GM12873 (cell line): ENCODE measurements at regions not wholly inside any gene's neighbourhood (a gene's known extent, or its start where the extent isn't known, plus 50 kb on each side); places are given as distances from the start of the nearest gene placed in this dataset.

Experiments used
- CTCF ChIP-seq: IDR thresholded peaks from 2 replicates; pipeline ENCODE4 v1.5.1; 2012; ENCODE audit warnings: low read depth, mild to moderate bottlenecking, moderate library complexity, low read length, control low read depth; ENCODE audit not compliant: insufficient read depth; ENCODE audit errors: missing control alignments

DNA sequence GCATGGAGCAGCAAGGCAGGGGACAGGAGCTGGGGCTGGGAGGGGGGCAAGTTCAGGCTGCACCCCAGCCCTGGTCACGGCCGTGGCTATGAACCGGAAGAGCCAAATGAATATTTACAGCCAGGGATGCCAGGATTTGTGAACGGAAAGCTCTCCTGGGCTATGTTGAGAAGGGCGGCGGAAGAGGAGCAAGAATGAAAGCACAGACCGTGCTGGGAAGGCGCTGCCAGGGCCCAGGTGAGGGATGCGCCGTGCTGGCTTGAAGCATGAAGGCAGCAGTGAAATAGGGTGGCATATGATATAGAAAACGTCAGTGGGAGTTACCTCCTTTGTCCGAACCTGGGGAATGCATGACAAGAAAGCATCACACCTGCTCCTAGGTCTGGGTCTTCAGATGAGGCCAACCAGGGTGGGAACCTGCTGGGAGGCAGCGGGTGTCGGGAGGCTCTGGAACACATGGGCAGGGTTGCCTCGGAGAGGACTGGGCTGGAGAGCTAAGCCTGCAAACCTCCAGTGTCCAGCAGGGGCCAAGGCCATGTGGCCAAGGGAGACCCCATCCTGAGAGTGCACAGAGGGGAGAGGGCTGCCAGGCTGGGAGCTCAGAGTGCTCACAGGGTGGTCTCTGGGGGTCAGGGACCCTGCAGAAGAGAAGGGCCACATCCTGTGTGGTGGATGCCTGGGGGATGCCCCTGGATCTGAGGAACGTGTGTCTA is 120.6 kb upstream of the TCERG1L start:
- no peak for TF ChIP-seq CTCF

DNA sequence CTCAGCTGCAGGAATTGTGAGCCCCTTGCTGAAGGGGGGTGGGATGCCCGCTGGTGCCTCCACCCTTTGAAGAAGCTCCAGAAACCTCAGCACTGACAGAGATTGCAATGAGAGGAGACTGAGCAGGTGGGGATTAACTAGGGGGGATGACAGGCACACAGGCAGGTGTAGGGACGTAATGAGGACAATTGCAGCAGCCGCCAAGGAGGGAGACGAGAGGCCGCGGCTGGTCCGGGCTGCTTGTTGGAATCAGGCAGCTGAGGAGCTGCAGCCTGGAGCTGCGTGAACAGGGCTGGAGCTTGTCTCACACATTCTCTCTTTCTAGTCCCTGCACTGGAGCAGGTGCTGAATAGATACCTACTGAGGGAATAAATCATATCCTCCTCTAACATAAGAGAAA is 122.0 kb upstream of the TCERG1L start:
- TF ChIP-seq CTCF: no peak

GRCh38 chr10:131435232-131435631 is 123.7 kb upstream of the TCERG1L start:
- no peak for TF ChIP-seq CTCF

DNA sequence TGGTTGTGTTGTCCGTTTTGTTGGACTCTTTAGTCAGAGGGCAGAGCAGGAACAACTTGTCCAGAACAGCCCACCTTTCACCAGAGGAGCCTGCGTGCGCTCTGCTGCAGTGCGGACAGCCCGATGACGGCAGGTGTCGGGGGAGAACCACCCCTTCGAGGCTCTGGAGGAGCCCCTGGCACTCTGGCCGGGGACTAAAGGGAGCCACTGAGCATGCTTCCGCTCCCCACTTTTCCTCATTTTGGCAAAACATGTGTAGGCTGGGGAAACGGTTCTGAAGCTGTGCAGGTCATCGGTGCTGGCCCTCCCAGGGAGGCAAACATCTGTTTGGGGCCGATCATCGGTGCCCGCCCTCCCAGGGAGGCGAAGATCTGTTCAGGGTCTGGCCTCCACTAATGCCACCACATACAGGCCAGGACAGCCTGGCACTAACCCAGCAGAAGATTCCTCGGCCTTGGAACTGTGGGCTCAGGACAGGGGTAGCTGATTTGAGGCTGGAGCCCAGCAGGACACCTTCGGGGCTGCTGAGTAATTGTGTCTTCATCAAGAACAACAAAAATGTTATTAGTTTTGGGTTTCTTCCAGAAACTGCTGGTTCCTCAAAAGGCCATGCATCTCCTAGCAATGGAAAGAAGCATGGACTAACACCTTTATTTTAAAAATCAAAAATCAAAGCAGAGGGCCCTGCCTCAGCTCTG is 124.4 kb upstream of the TCERG1L start:
- no peak for TF ChIP-seq CTCF

GRCh38 chr10:131436458-131436857 is 124.9 kb upstream of the TCERG1L start:
- no peak for TF ChIP-seq CTCF

GRCh38 chr10:131437556-131438475 is 126.3 kb upstream of the TCERG1L start:
- no peak for TF ChIP-seq CTCF

GRCh38 chr10:131438665-131439064 is 127.1 kb upstream of the TCERG1L start:
- TF ChIP-seq CTCF: no peak
